ENCODE measurements at regions not wholly inside any gene's neighbourhood (a gene's known extent, or its start where the extent isn't known, plus 50 kb on each side); places are given as distances from the start of the nearest gene placed in this dataset.
"Not testable (repeated sequence)": the region's sequence is repeated elsewhere in the genome, so short reads cannot be mapped to it uniquely, and the experiment has no call there.

DNA sequence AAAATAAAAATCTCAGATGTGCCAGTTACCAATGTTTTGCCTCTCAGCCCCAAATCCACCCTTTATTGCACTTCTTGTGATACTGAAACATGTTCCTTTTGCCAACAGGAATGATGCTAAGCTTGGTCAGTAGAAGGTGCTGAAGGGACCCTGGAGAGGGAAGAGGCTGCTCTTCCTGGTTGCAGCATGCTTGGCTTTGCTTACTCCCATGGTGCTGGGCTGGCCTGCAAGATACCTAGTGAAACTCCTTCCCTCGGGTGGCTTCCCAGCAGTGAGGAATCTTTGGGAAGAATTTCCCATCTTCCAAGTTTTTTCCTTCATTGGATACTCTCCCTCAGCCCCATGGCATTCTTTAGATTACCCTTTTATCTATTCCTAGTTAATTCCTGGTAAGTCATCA is 151.8 kb upstream of the TGFBR2 start:
- no peaks in the 10 kb centered on the region for H3K36me3 ChIP-seq (ENCODE audit: control insufficient read depth, insufficient read depth, low read length)
- no peaks in the 10 kb centered on the region for H3K79me2 ChIP-seq (ENCODE audit: control insufficient read depth, insufficient read depth, low read length)
- TF ChIP-seq, protein P1, sequence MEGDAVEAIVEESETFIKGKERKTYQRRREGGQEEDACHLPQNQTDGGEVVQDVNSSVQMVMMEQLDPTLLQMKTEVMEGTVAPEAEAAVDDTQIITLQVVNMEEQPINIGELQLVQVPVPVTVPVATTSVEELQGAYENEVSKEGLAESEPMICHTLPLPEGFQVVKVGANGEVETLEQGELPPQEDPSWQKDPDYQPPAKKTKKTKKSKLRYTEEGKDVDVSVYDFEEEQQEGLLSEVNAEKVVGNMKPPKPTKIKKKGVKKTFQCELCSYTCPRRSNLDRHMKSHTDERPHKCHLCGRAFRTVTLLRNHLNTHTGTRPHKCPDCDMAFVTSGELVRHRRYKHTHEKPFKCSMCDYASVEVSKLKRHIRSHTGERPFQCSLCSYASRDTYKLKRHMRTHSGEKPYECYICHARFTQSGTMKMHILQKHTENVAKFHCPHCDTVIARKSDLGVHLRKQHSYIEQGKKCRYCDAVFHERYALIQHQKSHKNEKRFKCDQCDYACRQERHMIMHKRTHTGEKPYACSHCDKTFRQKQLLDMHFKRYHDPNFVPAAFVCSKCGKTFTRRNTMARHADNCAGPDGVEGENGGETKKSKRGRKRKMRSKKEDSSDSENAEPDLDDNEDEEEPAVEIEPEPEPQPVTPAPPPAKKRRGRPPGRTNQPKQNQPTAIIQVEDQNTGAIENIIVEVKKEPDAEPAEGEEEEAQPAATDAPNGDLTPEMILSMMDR (conservative IDR thresholded peaks at IDR 0.05 in 1 of 2, IDR thresholded peaks at IDR 0.05 in 1 of 2; ENCODE audit: low read depth in 1 of 2, low read length in 2 of 2) = no peak
- TF ChIP-seq EZH2 (IDR thresholded peaks at IDR 0.05; ENCODE audit: low read length, missing control alignments) = no peak
- no peak overlapping the region for H2AFZ ChIP-seq (ENCODE audit: low read length)
- no peak overlapping the region for H3K4me2 ChIP-seq (ENCODE audit: extremely low read depth, insufficient read depth, low read length)
- H3K9me3 ChIP-seq (ENCODE audit: control insufficient read depth, insufficient read depth, low read depth, low read length) = no peaks in the 10 kb centered on the region
- H3K4me1 ChIP-seq (ENCODE audit: control insufficient read depth, extremely low read depth, insufficient read depth, low read length) = no peaks in the 10 kb centered on the region
- no peak overlapping the region for H3K27ac ChIP-seq (ENCODE audit: insufficient read depth, low read length)
- no peaks in the 10 kb centered on the region for H3K27me3 ChIP-seq (ENCODE audit: control insufficient read depth, insufficient read depth, low read length)
- no peak for DNase-seq (ENCODE audit: low read depth in 2 of 2)
- no peak overlapping the region for H3K9ac ChIP-seq (ENCODE audit: insufficient read depth, low read length)
- no peak overlapping the region for H3K4me3 ChIP-seq (replicated peaks in 1 of 4; ENCODE audit: control extremely low read depth in 1 of 4, insufficient read depth in 1 of 4, low read depth in 3 of 4, low read length in 4 of 4)
- no peaks in the 10 kb centered on the region for H4K20me1 ChIP-seq (ENCODE audit: control insufficient read depth, extremely low read depth, insufficient read depth, low read length)

DNA sequence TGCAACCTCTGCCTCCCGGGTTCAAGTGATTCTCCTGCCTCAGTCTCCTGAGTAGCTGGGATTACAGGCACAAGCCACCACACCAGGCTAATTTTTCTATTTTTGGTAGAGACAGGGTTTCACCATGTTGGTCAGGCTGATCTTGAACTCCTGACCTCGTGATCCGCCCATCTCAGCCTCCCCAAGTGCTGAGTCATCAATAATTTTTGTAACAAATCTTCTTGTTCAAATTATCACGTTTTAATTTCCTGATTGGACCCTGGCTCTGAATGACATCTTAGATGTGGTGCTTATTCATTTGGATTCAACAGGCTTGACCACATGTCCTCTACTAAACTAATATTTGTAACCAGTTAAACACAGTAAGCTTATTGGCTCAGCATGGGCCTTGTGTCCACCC is 151.3 kb upstream of the TGFBR2 start:
- H3K27me3 ChIP-seq (ENCODE audit: control insufficient read depth, insufficient read depth, low read length); H3K27ac ChIP-seq (ENCODE audit: insufficient read depth, low read length); H3K79me2 ChIP-seq (ENCODE audit: control insufficient read depth, insufficient read depth, low read length); H3K9me3 ChIP-seq (ENCODE audit: control insufficient read depth, insufficient read depth, low read depth, low read length); H3K9ac ChIP-seq (ENCODE audit: insufficient read depth, low read length); H2AFZ ChIP-seq (ENCODE audit: low read length); H3K4me3 ChIP-seq (replicated peaks in 1 of 4; ENCODE audit: control extremely low read depth in 1 of 4, insufficient read depth in 1 of 4, low read depth in 3 of 4, low read length in 4 of 4); H3K36me3 ChIP-seq (ENCODE audit: control insufficient read depth, insufficient read depth, low read length); DNase-seq (ENCODE audit: low read depth in 2 of 2); H3K4me2 ChIP-seq (ENCODE audit: extremely low read depth, insufficient read depth, low read length); H4K20me1 ChIP-seq (ENCODE audit: control insufficient read depth, extremely low read depth, insufficient read depth, low read length); H3K4me1 ChIP-seq (ENCODE audit: control insufficient read depth, extremely low read depth, insufficient read depth, low read length): not testable (repeated sequence)

DNA sequence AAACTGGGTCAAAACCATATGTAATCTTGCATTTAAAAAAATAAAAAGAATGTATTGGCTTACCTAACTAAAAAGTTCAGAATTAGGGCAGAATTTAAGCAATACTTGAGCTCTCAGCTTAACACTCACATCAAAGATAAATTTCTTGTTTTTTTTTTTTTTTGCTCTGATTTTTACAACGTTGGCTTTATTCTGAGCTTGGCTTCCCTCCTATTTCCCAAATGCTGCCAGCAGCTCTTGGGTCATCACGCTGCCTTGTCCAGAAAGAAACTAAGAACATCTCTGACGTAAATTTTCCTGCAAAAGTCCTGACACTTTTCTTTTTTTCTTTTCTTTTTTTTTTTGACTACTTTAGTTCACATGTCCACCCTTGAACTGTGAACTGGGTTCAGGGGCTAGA is 150.6 kb upstream of the TGFBR2 start:
- TF ChIP-seq EZH2 (IDR thresholded peaks at IDR 0.05; ENCODE audit: low read length, missing control alignments) = no peak
- TF ChIP-seq, protein P1 (conservative IDR thresholded peaks at IDR 0.05 in 1 of 2, IDR thresholded peaks at IDR 0.05 in 1 of 2; ENCODE audit: low read depth in 1 of 2, low read length in 2 of 2) = no peak
- DNase-seq (ENCODE audit: low read depth in 2 of 2) = peak in 1 of 2 donors; percentile 90
- H3K4me2 ChIP-seq (ENCODE audit: extremely low read depth, insufficient read depth, low read length) = no peak overlapping the region
- H3K9me3 ChIP-seq (ENCODE audit: control insufficient read depth, insufficient read depth, low read depth, low read length) = no peaks in the 10 kb centered on the region
- H3K4me1 ChIP-seq (ENCODE audit: control insufficient read depth, extremely low read depth, insufficient read depth, low read length) = no peaks in the 10 kb centered on the region
- no peak overlapping the region for H3K27ac ChIP-seq (ENCODE audit: insufficient read depth, low read length)
- no peaks in the 10 kb centered on the region for H3K79me2 ChIP-seq (ENCODE audit: control insufficient read depth, insufficient read depth, low read length)
- H3K4me3 ChIP-seq (replicated peaks in 1 of 4; ENCODE audit: control extremely low read depth in 1 of 4, insufficient read depth in 1 of 4, low read depth in 3 of 4, low read length in 4 of 4) = no peak overlapping the region
- H3K9ac ChIP-seq (ENCODE audit: insufficient read depth, low read length) = no peak overlapping the region
- no peaks in the 10 kb centered on the region for H3K27me3 ChIP-seq (ENCODE audit: control insufficient read depth, insufficient read depth, low read length)
- H4K20me1 ChIP-seq (ENCODE audit: control insufficient read depth, extremely low read depth, insufficient read depth, low read length) = no peaks in the 10 kb centered on the region
- H2AFZ ChIP-seq (ENCODE audit: low read length) = no peak overlapping the region
- no peaks in the 10 kb centered on the region for H3K36me3 ChIP-seq (ENCODE audit: control insufficient read depth, insufficient read depth, low read length)

DNA sequence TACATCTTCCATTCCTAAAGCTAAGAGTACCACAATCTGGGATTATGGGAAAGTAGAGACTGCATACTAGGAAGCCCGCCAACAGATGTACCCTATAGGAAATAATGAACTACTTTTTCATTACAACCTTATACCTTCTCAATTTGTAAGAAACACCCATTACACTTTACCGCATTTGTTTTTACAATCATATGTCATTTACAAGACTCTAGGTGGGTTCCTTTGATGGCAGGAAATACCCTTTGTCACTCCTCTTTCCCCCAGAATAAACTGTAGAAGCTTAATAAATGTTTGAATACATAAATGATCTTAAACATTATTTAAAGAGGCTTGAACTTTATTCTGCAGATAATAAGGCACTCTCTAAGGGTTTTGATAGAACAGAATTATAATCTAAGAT is 150.1 kb upstream of the TGFBR2 start:
- no peak overlapping the region for H3K27ac ChIP-seq (ENCODE audit: insufficient read depth, low read length)
- no peaks in the 10 kb centered on the region for H3K9me3 ChIP-seq (ENCODE audit: control insufficient read depth, insufficient read depth, low read depth, low read length)
- H3K27me3 ChIP-seq (ENCODE audit: control insufficient read depth, insufficient read depth, low read length) = no peaks in the 10 kb centered on the region
- no peak overlapping the region for H3K9ac ChIP-seq (ENCODE audit: insufficient read depth, low read length)
- TF ChIP-seq, protein P1 (conservative IDR thresholded peaks at IDR 0.05 in 1 of 2, IDR thresholded peaks at IDR 0.05 in 1 of 2; ENCODE audit: low read depth in 1 of 2, low read length in 2 of 2) = no peak
- TF ChIP-seq EZH2 (IDR thresholded peaks at IDR 0.05; ENCODE audit: low read length, missing control alignments) = no peak
- DNase-seq (ENCODE audit: low read depth in 2 of 2) = no peak
- no peaks in the 10 kb centered on the region for H3K36me3 ChIP-seq (ENCODE audit: control insufficient read depth, insufficient read depth, low read length)
- no peaks in the 10 kb centered on the region for H3K79me2 ChIP-seq (ENCODE audit: control insufficient read depth, insufficient read depth, low read length)
- H3K4me2 ChIP-seq (ENCODE audit: extremely low read depth, insufficient read depth, low read length) = no peak overlapping the region
- H3K4me3 ChIP-seq (replicated peaks in 1 of 4; ENCODE audit: control extremely low read depth in 1 of 4, insufficient read depth in 1 of 4, low read depth in 3 of 4, low read length in 4 of 4) = no peak overlapping the region
- H4K20me1 ChIP-seq (ENCODE audit: control insufficient read depth, extremely low read depth, insufficient read depth, low read length) = no peaks in the 10 kb centered on the region
- H3K4me1 ChIP-seq (ENCODE audit: control insufficient read depth, extremely low read depth, insufficient read depth, low read length) = no peaks in the 10 kb centered on the region
- H2AFZ ChIP-seq (ENCODE audit: low read length) = no peak overlapping the region

Measured in fibroblast of lung (primary cell).